HG02870 (cell line): ENCODE measurements at regions not wholly inside any gene's neighbourhood (a gene's known extent, or its start where the extent isn't known, plus 50 kb on each side); places are given as distances from the start of the nearest gene placed in this dataset.

Source experiments
- ATAC-seq: cut with Tn5 transposase; IDR thresholded peaks from one replicate; pipeline ENCODE4 v1.9.1; 2021; ENCODE audit warnings: mild to moderate bottlenecking, moderate library complexity; ENCODE audit not compliant: unreplicated experiment

DNA sequence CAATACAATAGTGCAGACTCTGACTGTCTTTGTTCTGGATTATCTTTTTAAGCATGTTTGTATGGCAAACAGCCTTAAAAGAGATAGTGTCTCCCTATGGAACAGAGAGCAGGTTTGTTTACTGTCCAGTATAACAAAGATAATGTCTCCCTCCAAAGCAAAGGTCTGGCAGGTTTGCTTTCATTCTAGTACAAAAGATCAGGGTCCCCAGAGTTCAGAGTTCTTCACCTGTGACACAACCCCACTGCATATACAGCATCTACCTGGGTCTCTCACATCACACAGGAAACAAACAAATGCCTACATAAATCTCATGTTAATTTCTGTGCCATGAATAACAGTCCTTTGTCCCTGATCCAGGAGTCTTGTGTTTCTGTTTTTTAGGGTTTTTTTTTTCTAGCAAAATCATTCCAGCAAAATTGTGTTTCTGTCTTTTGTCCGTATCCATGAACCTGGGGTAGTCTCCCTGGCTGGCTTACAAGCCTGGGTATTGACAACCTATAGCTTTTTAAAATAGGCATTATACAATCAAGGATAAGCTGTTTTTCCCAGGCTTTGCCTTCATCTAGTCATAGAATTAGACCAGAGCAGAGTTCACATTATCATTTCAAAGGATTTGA, 89.4 kb upstream of the PTBP2 start:
- ATAC-seq: no peak

DNA sequence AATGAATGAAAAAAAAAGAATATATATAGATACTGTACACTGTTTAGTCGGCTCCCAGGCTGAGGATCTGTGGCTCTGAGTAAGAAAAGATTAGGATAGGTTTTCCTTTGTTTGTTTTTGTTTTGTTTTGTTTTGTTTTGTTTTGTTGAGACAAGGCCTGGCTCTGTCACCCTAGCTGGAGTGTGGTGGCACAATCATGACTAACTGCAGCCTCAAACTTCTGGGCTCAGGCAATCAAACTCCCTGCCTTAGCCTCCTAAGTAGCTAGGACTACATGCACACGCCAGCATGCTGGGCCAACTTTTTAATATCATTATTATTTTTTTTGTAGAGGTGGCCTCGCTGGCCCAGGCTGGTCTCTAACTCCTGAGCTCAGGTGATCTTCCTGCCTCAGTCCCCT, 87.9 kb upstream of the PTBP2 start:
- no peak for ATAC-seq

DNA sequence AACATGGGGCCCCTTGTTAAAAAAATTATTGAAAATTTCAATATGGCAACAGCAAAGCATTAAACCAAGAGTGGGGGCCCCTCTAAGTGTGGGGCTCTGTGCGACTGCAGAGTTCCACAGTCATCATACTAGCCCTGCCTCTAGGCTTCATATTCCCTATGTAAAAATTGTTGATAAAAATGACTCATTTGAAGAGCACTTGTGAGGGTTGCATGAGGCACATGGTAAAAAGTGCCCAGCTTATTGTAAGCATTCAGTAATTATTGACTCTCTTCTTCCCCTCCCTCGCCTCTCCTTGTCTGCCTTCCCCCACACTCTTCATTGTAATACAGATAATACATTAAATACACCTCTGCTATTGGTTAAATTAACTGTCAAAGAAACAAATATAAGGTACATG, 86.7 kb upstream of the PTBP2 start:
- no peak for ATAC-seq

DNA sequence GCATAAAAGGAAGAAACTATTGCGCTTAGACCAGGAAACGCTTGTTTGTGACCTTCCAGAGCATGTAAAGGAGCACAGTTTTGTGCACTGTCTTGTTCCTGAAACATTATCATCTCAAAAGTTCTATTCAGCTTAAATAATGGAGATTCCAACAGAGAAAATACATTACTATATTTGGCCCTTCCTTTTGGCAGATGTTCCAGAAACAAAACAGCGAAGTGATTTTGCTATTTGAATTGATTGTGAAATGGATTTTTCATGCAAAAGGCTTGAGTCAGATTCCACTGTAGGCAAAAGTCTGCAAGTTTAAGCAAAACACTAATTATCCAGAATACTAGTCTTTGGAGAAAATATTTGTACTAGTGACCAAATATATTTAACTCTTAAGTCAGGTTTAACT, 80.3 kb upstream of the PTBP2 start:
- no peak for ATAC-seq

DNA sequence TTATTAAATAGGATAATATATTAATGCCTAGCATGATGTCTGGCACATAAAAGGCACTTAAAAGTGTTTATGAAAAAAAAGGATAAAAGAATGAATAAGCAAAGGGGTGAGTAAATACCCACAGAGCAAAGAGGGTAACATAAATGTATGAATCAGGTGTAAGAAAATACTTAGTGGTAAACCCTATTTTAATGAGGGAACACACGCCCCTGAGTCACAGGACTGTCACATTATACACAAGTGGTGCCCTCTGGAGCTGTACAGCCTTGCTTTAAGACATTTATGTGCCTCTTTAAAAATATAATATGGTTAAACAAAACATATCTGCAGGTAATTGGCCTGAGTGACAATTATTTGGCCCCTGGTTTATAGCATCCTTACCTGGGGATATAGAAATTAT, 78.1 kb upstream of the PTBP2 start:
- ATAC-seq: no peak

DNA sequence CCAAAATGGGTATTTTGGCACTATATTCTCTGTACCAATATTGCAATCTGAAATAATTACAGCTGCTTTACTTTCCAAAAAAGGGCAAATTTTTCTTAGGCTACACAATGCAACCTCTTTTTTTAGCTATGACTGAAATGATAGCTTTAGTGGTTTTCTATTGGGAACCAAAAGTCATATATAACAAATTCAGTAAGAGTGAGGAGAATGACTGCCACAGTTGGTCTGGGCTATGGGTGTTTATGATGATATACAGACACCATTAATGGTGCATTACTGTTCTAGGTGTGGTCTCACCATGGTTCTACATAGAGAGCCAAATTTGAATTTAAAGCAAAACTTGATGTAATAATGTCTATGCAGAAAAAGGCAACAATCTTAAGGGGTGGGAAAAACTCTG, 72.3 kb upstream of the PTBP2 start:
- ATAC-seq: no peak

DNA sequence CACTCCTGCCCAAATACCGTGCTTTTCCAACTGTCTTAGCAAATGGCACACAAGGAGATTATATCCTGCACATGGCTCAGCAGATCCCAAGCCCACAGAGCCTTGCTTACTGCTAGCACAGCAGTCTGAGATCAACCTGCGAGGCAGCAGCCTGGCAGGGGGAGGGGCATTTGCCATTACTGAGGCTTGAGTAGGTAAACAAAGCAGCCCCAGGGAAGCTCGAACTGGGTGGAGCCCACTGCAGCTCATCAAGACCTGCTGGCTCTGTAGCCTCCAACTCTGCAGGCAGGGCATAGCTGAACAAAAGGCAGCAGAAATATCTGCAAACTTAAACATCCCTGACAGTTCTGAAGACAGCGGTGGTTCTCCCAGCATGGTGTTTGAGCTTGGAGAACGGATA, 70.1 kb upstream of the PTBP2 start:
- ATAC-seq: no peak

DNA sequence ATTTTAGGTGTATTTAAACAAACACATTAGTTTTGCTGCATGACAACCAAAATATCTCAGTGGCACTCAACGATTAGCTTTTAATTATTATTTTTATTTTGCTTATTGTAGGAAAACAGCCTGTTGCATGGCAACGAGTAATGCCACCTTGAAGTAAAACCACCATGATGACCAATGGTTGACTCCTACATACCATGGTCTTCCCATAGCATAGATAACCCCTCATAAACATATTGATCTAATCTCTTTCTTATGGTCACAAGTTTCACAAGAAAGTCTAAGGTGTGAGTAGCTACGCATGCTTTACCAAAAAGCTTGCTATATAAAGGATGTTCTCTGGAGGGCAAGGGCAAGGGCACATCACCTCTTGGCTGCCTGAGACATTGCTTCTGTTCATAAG, 61.5 kb upstream of the PTBP2 start:
- no peak for ATAC-seq

DNA sequence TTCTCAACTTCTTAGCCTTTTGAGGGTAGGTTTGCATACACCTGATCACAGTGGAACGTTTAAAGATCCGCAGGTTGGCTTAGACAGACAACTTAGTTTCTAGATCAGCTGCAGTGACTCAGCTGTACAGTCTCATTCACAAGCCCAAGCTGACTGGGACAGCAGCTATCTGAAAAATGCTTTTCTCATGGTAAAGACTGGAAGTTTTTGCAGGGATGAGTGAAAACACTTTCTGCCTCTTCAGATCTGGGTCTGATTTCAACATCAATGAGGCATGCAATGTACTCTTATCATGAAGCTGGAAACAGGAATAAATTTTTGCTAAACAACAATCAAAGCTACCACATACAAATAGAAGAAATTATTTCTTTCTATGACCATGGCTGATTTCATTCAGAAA, 61.1 kb upstream of the PTBP2 start:
- ATAC-seq: no peak
